HCT116 (cell line): ENCODE measurements at regions not wholly inside any gene's neighbourhood (a gene's known extent, or its start where the extent isn't known, plus 50 kb on each side); places are given as distances from the start of the nearest gene placed in this dataset.
"Not testable (repeated sequence)": the region's sequence is repeated elsewhere in the genome, so short reads cannot be mapped to it uniquely, and the experiment has no call there.

ENCODE experiments used
- ATAC-seq: fragments of 200-7000 bp; cut with Tn5 transposase; 2 replicates; pipeline ENCODE4 v1.9.1; 2020; ENCODE audit warnings: mild to moderate bottlenecking, moderate library complexity
- BruUV-seq: library from RNA; stranded (reverse); fragments of 400-500 nt; replicated peaks from 2 replicates; lab custom pipeline; 2021; lab: Mats Ljungman, UMichigan
- CTCF ChIA-PET: fragments of 300-600 bp; sonication (Branson Sonifier 250); formaldehyde crosslinking; loops from one replicate; lab custom pipeline; 2021; ENCODE audit warnings: antibody characterized with exemption; lab: Charles Lee
- POLR2A ChIA-PET: fragments of 300-600, 350-600 bp; sonication (Branson Sonifier 250); formaldehyde crosslinking; loops from one replicate; lab custom pipeline; 2021; ENCODE audit warnings: antibody characterized with exemption; lab: Charles Lee
- RAD21 ChIA-PET, 2 experiments: fragments of 300-600 bp; sonication (Branson Sonifier 250); formaldehyde crosslinking; loops; one replicate each; lab custom pipeline; 2023; ENCODE audit warnings: low total read pairs in 2 of 2; ENCODE audit not compliant: uncharacterized antibody in 2 of 2, unreplicated experiment in 2 of 2, low non-redundant PET in 1 of 2; lab: Charles Lee
- DNase-seq: peaks from one replicate; pipeline ENCODE4 v3.0.0-alpha.2; 2010; ENCODE audit warnings: low read depth, low spot score
- H2AFZ ChIP-seq: fragments of 200-600 bp; shearing (Covaris generic), sonication (generic); 2 replicates; pipeline ENCODE4 v1.6.1; 2017; ENCODE audit warnings: low read depth, mixed run types, mixed read lengths, antibody characterized with exemption, low read length; ENCODE audit not compliant: poor library complexity, severe bottlenecking
- H3K27ac ChIP-seq: 2 replicates; pipeline ENCODE4 v1.5.1; 2012; ENCODE audit warnings: low read depth, low read length
- H3K27me3 ChIP-seq: fragments of 200-600 bp; sonication (generic); 2 replicates; pipeline ENCODE4 v1.6.1; 2016; ENCODE audit warnings: mixed run types, low read length, mixed read lengths; ENCODE audit not compliant: insufficient read depth
- H3K36me3 ChIP-seq, 2 experiments: fragments of 200-500 bp in 1 of 2; fragments of 200-600 bp in 1 of 2; sonication (Bioruptor generic) in 1 of 2; sonication (generic) in 1 of 2; 2 replicates each; pipeline versions ENCODE4 v1.5.1 to v1.6.1; 2014 to 2016; ENCODE audit warnings: low read length in 2 of 2, inconsistent platforms in 1 of 2, mixed read lengths in 1 of 2, mixed run types in 1 of 2; ENCODE audit not compliant: insufficient read depth in 2 of 2, control insufficient read depth in 1 of 2
- H3K4me1 ChIP-seq, 2 experiments: fragments of 200-600 bp in 1 of 2; sonication (generic) in 1 of 2; 2 replicates each; pipeline versions ENCODE4 v1.5.1 to v1.6.1; 2012 to 2017; ENCODE audit warnings: low read length in 2 of 2, inconsistent platforms in 1 of 2, mild to moderate bottlenecking in 1 of 2, mixed read lengths in 1 of 2, mixed run types in 1 of 2, moderate library complexity in 1 of 2; ENCODE audit not compliant: insufficient read depth in 2 of 2, control insufficient read depth in 1 of 2
- H3K4me2 ChIP-seq: fragments of 200-600 bp; sonication (generic); 2 replicates; pipeline ENCODE4 v1.6.1; 2017; ENCODE audit warnings: mixed run types, low read length, mixed read lengths
- H3K4me3 ChIP-seq, 2 experiments: fragments of 200-600 bp in 1 of 2; sonication (generic) in 1 of 2; replicated peaks in 1 of 2; 2 replicates each; pipeline ENCODE4 v1.5.1; 2011 to 2016; ENCODE audit warnings: low read length in 2 of 2, control low read depth in 1 of 2, low read depth in 1 of 2, mild to moderate bottlenecking in 1 of 2, mixed read lengths in 1 of 2, mixed run types in 1 of 2
- H3K79me2 ChIP-seq: fragments of 200-600 bp; sonication (generic); 2 replicates; pipeline ENCODE4 v1.6.1; 2017; ENCODE audit warnings: mild to moderate bottlenecking, mixed run types, low read length, moderate library complexity, mixed read lengths; ENCODE audit not compliant: insufficient read depth
- H3K9ac ChIP-seq: fragments of 200-600 bp; sonication (generic); 2 replicates; pipeline ENCODE4 v1.6.1; 2016; ENCODE audit warnings: low read length, mixed read lengths
- H3K9me2 ChIP-seq: fragments of 200-600 bp; sonication (generic), shearing (Covaris generic); 2 replicates; pipeline ENCODE4 v1.6.1; 2017; ENCODE audit warnings: mixed run types, mild to moderate bottlenecking, moderate library complexity; ENCODE audit not compliant: insufficient read depth
- H3K9me3 ChIP-seq, 2 experiments: fragments of 200-500 bp in 1 of 2; fragments of 200-600 bp in 1 of 2; sonication (Bioruptor generic) in 1 of 2; sonication (generic) in 1 of 2; 2 replicates each; pipeline ENCODE4 v1.6.1; 2014 to 2017; ENCODE audit warnings: low read length in 2 of 2, mixed read lengths in 2 of 2, inconsistent platforms in 1 of 2, low read depth in 1 of 2, mild to moderate bottlenecking in 1 of 2, mixed run types in 1 of 2, moderate library complexity in 1 of 2; ENCODE audit not compliant: control insufficient read depth in 1 of 2, insufficient read depth in 1 of 2
- H4K20me1 ChIP-seq: fragments of 200-600 bp; sonication (generic), shearing (Covaris generic); 2 replicates; pipeline ENCODE4 v1.6.1; 2017; ENCODE audit warnings: mixed run types, mild to moderate bottlenecking, moderate library complexity; ENCODE audit not compliant: insufficient read depth
- EZH2phosphoT487 ChIP-seq: fragments of 200-600 bp; IDR thresholded peaks from 2 replicates; pipeline ENCODE4 v1.6.1; 2018; ENCODE audit warnings: antibody characterized with exemption, borderline replicate concordance
- intact Hi-C: fragments of 100-400 bp; cut with micrococcal nuclease; formaldehyde crosslinking; loops from 2 replicates; pipeline ENCODE4 v1.10.0; 2022
- TF ChIP-seq, protein P1 (sequence below): IDR thresholded peaks from 2 replicates; pipeline ENCODE4 v1.6.1; 2012; ENCODE audit warnings: low read depth

DNA sequence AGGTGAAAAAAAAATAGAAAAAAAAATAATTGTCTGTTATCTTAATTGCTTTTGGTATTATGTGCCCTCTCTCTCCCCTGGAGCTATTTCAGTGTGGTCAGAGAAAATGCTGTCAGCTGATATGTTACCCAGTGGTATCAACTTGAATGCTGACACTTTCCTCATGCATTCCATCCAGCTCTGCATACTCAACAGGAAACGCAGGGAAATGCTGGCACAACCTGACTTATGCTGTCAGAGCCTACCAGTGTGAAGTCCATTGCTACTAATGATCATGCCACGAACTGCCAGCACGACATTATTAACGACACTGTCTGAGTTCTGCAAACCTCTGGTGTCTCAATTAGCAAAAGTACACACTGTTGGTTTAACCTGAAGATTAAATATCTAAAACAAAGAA, 182.8 kb downstream of the ZWINT start (continued):
- TF ChIP-seq, protein P1, sequence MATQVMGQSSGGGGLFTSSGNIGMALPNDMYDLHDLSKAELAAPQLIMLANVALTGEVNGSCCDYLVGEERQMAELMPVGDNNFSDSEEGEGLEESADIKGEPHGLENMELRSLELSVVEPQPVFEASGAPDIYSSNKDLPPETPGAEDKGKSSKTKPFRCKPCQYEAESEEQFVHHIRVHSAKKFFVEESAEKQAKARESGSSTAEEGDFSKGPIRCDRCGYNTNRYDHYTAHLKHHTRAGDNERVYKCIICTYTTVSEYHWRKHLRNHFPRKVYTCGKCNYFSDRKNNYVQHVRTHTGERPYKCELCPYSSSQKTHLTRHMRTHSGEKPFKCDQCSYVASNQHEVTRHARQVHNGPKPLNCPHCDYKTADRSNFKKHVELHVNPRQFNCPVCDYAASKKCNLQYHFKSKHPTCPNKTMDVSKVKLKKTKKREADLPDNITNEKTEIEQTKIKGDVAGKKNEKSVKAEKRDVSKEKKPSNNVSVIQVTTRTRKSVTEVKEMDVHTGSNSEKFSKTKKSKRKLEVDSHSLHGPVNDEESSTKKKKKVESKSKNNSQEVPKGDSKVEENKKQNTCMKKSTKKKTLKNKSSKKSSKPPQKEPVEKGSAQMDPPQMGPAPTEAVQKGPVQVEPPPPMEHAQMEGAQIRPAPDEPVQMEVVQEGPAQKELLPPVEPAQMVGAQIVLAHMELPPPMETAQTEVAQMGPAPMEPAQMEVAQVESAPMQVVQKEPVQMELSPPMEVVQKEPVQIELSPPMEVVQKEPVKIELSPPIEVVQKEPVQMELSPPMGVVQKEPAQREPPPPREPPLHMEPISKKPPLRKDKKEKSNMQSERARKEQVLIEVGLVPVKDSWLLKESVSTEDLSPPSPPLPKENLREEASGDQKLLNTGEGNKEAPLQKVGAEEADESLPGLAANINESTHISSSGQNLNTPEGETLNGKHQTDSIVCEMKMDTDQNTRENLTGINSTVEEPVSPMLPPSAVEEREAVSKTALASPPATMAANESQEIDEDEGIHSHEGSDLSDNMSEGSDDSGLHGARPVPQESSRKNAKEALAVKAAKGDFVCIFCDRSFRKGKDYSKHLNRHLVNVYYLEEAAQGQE: no peak

DNA sequence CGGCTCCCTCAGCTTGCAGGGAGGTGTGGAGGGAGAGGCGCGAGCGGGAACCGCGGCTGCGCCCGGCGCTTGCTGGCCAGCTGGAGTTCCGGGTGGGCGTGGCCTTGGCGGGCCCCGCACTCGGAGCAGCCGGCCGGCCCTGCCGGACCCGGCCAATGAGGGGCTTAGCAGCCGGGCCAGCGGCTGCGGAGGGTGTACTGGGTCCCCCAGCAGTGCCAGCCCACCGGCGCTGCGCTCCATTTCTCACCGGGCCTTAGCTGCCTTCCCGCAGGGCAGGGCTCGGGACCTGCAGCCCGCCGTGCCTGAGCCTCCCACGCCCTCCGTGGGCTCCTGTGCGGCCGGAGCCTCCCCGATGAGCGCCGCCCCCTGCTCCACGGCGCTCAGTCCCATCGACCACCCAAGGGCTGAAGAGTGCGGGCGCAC, 206.0 kb downstream of the ZWINT start:
- POLR2A ChIA-PET, BruUV-seq, ATAC-seq, H3K9ac ChIP-seq, H4K20me1 ChIP-seq, intact Hi-C loops, H3K79me2 ChIP-seq, H3K9me2 ChIP-seq, H3K27ac ChIP-seq, H3K4me3 ChIP-seq, RAD21 ChIA-PET, H3K36me3 ChIP-seq, DNase-seq, H3K4me1 ChIP-seq, H2AFZ ChIP-seq, CTCF ChIA-PET, H3K27me3 ChIP-seq, H3K9me3 ChIP-seq, H3K4me2 ChIP-seq: not testable (repeated sequence)

DNA sequence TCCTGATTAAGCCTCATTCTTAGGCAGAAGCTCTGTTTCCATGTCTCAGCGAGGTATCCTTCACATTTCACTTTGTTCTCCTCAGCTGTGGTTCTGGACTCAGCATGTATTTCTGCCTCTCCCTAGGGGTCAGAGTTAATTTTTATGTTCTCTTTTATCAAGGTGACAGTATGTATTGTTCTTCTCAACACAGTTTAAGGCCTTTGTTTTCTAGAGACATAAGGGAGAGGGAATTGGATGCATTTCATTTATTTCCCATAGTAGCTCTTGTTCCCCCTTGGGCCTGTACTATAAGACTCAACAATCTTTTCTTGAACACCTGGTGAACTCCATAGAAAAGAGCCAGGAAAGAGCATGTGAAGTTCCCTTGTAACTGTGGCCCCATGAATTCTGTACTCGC, 214.3 kb downstream of the ZWINT start:
- Histone ChIP-seq H3K79me2 (no peaks in the 10 kb centered on the region), H4K20me1 (no peaks in the 10 kb centered on the region), H3K4me3 (no peak overlapping the region), H3K4me2 (no peak overlapping the region), H3K9ac (no peak overlapping the region), H3K27me3 (no peaks in the 10 kb centered on the region), H2AFZ (no peak overlapping the region), H3K4me1 (no peaks in the 10 kb centered on the region), H3K9me3 (peaks cover 7 to 18% of the 10 kb centered on the region in 2 experiments; a peak in 2 of 4 replicates), H3K9me2 (no peaks in the 10 kb centered on the region), H3K27ac (no peak overlapping the region), H3K36me3 (no peaks in the 10 kb centered on the region)
- TF ChIP-seq EZH2phosphoT487: no peak
- ChIA-PET CTCF (no interaction called here), POLR2A (no interaction called here), RAD21 (no interaction called here)
- no peak for DNase-seq
- no peak for ATAC-seq
- intact Hi-C loops: no loop called here
- no TSS peak for BruUV-seq
